Neural progenitor cell (in vitro differentiated cells): ENCODE measurements at regions not wholly inside any gene's neighbourhood (a gene's known extent, or its start where the extent isn't known, plus 50 kb on each side); places are given as distances from the start of the nearest gene placed in this dataset.

Experiments
- DNase-seq: peaks from one replicate; pipeline ENCODE4 v3.0.0-alpha.2; 2016; ENCODE audit warnings: low spot score
- H2AFZ ChIP-seq: fragments of 200-600 bp; sonication (generic); replicated peaks from 2 replicates; pipeline ENCODE4 v1.6.1; 2016; ENCODE audit warnings: antibody characterized with exemption
- H3F3A ChIP-seq: fragments of 200-600 bp; sonication (generic); 2 replicates; pipeline ENCODE4 v1.6.1; 2016; ENCODE audit warnings: antibody characterized with exemption, low read depth
- H3K27ac ChIP-seq: fragments of 200-600 bp; sonication (generic); 2 replicates; pipeline ENCODE4 v1.5.1; 2016; ENCODE audit warnings: mild to moderate bottlenecking
- H3K27me3 ChIP-seq: fragments of 200-600 bp; sonication (generic); 2 replicates; pipeline ENCODE4 v1.6.1; 2016; ENCODE audit warnings: mild to moderate bottlenecking, moderate library complexity
- H3K36me3 ChIP-seq: fragments of 200-600 bp; sonication (generic); 2 replicates; pipeline ENCODE4 v1.5.1; 2016
- H3K4me1 ChIP-seq: fragments of 200-600 bp; sonication (generic); 2 replicates; pipeline ENCODE4 v1.6.1; 2016; ENCODE audit warnings: mixed run types
- H3K4me2 ChIP-seq: fragments of 200-600 bp; sonication (generic); 2 replicates; pipeline ENCODE4 v1.6.1; 2016
- H3K4me3 ChIP-seq: fragments of 200-600 bp; sonication (generic); 2 replicates; pipeline ENCODE4 v1.5.1; 2016
- H3K79me2 ChIP-seq: fragments of 200-600 bp; sonication (generic); 2 replicates; pipeline ENCODE4 v1.6.1; 2016; ENCODE audit warnings: low read depth
- H3K9ac ChIP-seq: fragments of 200-600 bp; sonication (generic); 2 replicates; pipeline ENCODE4 v1.6.1; 2016
- H3K9me3 ChIP-seq: fragments of 200-600 bp; sonication (generic); 2 replicates; pipeline ENCODE4 v1.5.1; 2016; ENCODE audit warnings: low read depth
- H4K20me1 ChIP-seq: fragments of 200-600 bp; sonication (generic); 2 replicates; pipeline ENCODE4 v1.6.1; 2016; ENCODE audit warnings: low read depth
- H3K27ac Mint-ChIP-seq: 3 replicates; pipeline ENCODE4 v1.8.0; 2021; ENCODE audit warnings: mixed read lengths
- H3K27me3 Mint-ChIP-seq: 2 replicates; pipeline ENCODE4 v1.8.0; 2022; ENCODE audit warnings: low read depth, mild to moderate bottlenecking, inconsistent platforms, moderate library complexity, mixed read lengths; ENCODE audit not compliant: insufficient read depth
- H3K36me3 Mint-ChIP-seq: 3 replicates; pipeline ENCODE4 v1.8.0; 2021; ENCODE audit warnings: mixed read lengths
- H3K4me1 Mint-ChIP-seq: 3 replicates; pipeline ENCODE4 v1.8.0; 2021; ENCODE audit warnings: mixed read lengths
- H3K4me3 Mint-ChIP-seq: 3 replicates; pipeline ENCODE4 v1.8.0; 2021; ENCODE audit warnings: mild to moderate bottlenecking, moderate library complexity, mixed read lengths
- H3K9me3 Mint-ChIP-seq: 3 replicates; pipeline ENCODE4 v1.8.0; 2020; ENCODE audit warnings: mixed read lengths
- CTCF ChIP-seq: fragments of 200-600 bp; sonication (generic); IDR thresholded peaks from 2 replicates; pipeline ENCODE4 v1.5.1; 2017; ENCODE audit warnings: antibody characterized with exemption, mild to moderate bottlenecking
- EZH2 ChIP-seq: fragments of 200-600 bp; sonication (generic); IDR thresholded peaks from 2 replicates; pipeline ENCODE4 v1.6.1; 2017; ENCODE audit warnings: antibody characterized with exemption, mild to moderate bottlenecking, moderate library complexity
- EZH2phosphoT487 ChIP-seq: fragments of 200-600 bp; sonication (generic); IDR thresholded peaks from 2 replicates; pipeline ENCODE4 v1.6.1; 2017; ENCODE audit warnings: antibody characterized with exemption

- Histone ChIP-seq H3K4me1 (peaks cover 21% of the 10 kb centered on the region), H2AFZ (no peak overlapping the region)
- H3K9me3 Mint-ChIP-seq: no peaks in the 10 kb centered on the region
These were observed 376.4 kb upstream of the ATP5MC3 start for GRCh38 chr2:175557810-175558377.

GRCh38 chr2:175553910-175554309 is 372.4 kb upstream of the ATP5MC3 start:
- no peak for TF ChIP-seq CTCF
- no peak for TF ChIP-seq EZH2
- no peak for TF ChIP-seq EZH2phosphoT487
- Histone ChIP-seq H3K9me3 (no peaks in the 10 kb centered on the region), H3K27ac (no peak overlapping the region), H3K36me3 (no peaks in the 10 kb centered on the region), H4K20me1 (no peaks in the 10 kb centered on the region), H2AFZ (no peak overlapping the region), H3K4me1 (peaks cover 6% of the 10 kb centered on the region), H3K4me3 (no peak overlapping the region), H3K9ac (no peak overlapping the region), H3F3A (no peaks in the 10 kb centered on the region), H3K4me2 (no peak overlapping the region), H3K79me2 (no peaks in the 10 kb centered on the region), H3K27me3 (no peaks in the 10 kb centered on the region)
- Mint-ChIP-seq H3K27me3 (peaks cover 6% of the 10 kb centered on the region), H3K4me3 (no peak overlapping the region), H3K4me1 (no peaks in the 10 kb centered on the region), H3K9me3 (no peaks in the 10 kb centered on the region), H3K36me3 (no peaks in the 10 kb centered on the region), H3K27ac (no peak overlapping the region)
- no peak for DNase-seq

More at GRCh38 chr2:175557810-175558377, 376.4 kb upstream of the ATP5MC3 start:
- H3K4me1 Mint-ChIP-seq: peaks cover 6% of the 10 kb centered on the region
- H3K4me2 ChIP-seq: peak overlapping the region; percentile 16
- no peaks in the 10 kb centered on the region for H3K9me3 ChIP-seq
- TF ChIP-seq CTCF: no peak
- TF ChIP-seq EZH2: no peak
- no peak for TF ChIP-seq EZH2phosphoT487
- no peak overlapping the region for H3K4me3 ChIP-seq
- DNase-seq: no peak
- no peaks in the 10 kb centered on the region for H3K36me3 ChIP-seq
- H3F3A ChIP-seq: peaks cover 8% of the 10 kb centered on the region
- H3K27me3 ChIP-seq: no peaks in the 10 kb centered on the region
- no peaks in the 10 kb centered on the region for H3K36me3 Mint-ChIP-seq
- H3K27me3 Mint-ChIP-seq: peaks cover 6% of the 10 kb centered on the region
- no peak overlapping the region for H3K4me3 Mint-ChIP-seq
- H3K79me2 ChIP-seq: no peaks in the 10 kb centered on the region
- no peak overlapping the region for H3K27ac ChIP-seq
- no peak overlapping the region for H3K9ac ChIP-seq
- no peaks in the 10 kb centered on the region for H4K20me1 ChIP-seq
- no peak overlapping the region for H3K27ac Mint-ChIP-seq

GRCh38 chr2:175552902-175553301 is 371.4 kb upstream of the ATP5MC3 start:
- Histone ChIP-seq H3K79me2 (no peaks in the 10 kb centered on the region), H3K4me1 (peaks cover 5% of the 10 kb centered on the region), H3K27ac (no peak overlapping the region), H2AFZ (no peak overlapping the region), H4K20me1 (no peaks in the 10 kb centered on the region), H3K4me3 (no peak overlapping the region), H3K4me2 (no peak overlapping the region), H3K36me3 (no peaks in the 10 kb centered on the region), H3F3A (no peaks in the 10 kb centered on the region), H3K27me3 (no peaks in the 10 kb centered on the region), H3K9ac (no peak overlapping the region), H3K9me3 (no peaks in the 10 kb centered on the region)
- peaks cover 6% of the 10 kb centered on the region for H3K27me3 Mint-ChIP-seq
- DNase-seq: peak; percentile 45
- no peaks in the 10 kb centered on the region for H3K36me3 Mint-ChIP-seq
- H3K27ac Mint-ChIP-seq: no peak overlapping the region
- no peaks in the 10 kb centered on the region for H3K9me3 Mint-ChIP-seq
- no peak overlapping the region for H3K4me3 Mint-ChIP-seq
- H3K4me1 Mint-ChIP-seq: no peaks in the 10 kb centered on the region
- TF ChIP-seq EZH2 (no peak), CTCF (no peak), EZH2phosphoT487 (no peak)
